H9 (cell line): ENCODE measurements at regions not wholly inside any gene's neighbourhood (a gene's known extent, or its start where the extent isn't known, plus 50 kb on each side); places are given as distances from the start of the nearest gene placed in this dataset.

Experiments used
- DNase-seq: peaks from one replicate; pipeline ENCODE4 v3.0.0-alpha.2; 2017
- H2AFZ ChIP-seq: one replicate; pipeline ENCODE4 v1.6.1; 2013; ENCODE audit warnings: mild to moderate bottlenecking, low read length, control low read depth, moderate library complexity
- H2AK5ac ChIP-seq: 2 replicates; pipeline ENCODE4 v1.6.1; 2013; ENCODE audit warnings: low read length, control low read depth, mixed read lengths; ENCODE audit not compliant: insufficient read length
- H2BK120ac ChIP-seq: one replicate; pipeline ENCODE4 v1.6.1; 2013; ENCODE audit warnings: low read depth, mild to moderate bottlenecking, low read length, control low read depth, inconsistent platforms; ENCODE audit not compliant: poor library complexity, severe bottlenecking
- H2BK12ac ChIP-seq: 2 replicates; pipeline ENCODE4 v1.6.1; 2013; ENCODE audit warnings: low read length, control low read depth, mixed read lengths, low read depth; ENCODE audit not compliant: insufficient read length
- H2BK15ac ChIP-seq: 2 replicates; pipeline ENCODE4 v1.6.1; 2013; ENCODE audit warnings: low read depth, low read length, control low read depth
- H2BK20ac ChIP-seq: one replicate; pipeline ENCODE4 v1.6.1; 2013; ENCODE audit warnings: low read depth, mild to moderate bottlenecking, low read length, control low read depth, inconsistent platforms; ENCODE audit not compliant: poor library complexity, severe bottlenecking
- H2BK5ac ChIP-seq: 2 replicates; pipeline ENCODE4 v1.6.1; 2013; ENCODE audit warnings: low read length, control low read depth, mixed read lengths; ENCODE audit not compliant: insufficient read length
- H3K14ac ChIP-seq: 2 replicates; pipeline ENCODE4 v1.6.1; 2013; ENCODE audit warnings: low read length, control low read depth; ENCODE audit not compliant: insufficient read depth
- H3K18ac ChIP-seq: 2 replicates; pipeline ENCODE4 v1.6.1; 2013; ENCODE audit warnings: low read depth, mild to moderate bottlenecking, mixed read lengths, low read length, control low read depth; ENCODE audit not compliant: insufficient read length
- H3K23ac ChIP-seq: 2 replicates; pipeline ENCODE4 v1.6.1; 2013; ENCODE audit warnings: low read length, control low read depth, mixed read lengths, low read depth; ENCODE audit not compliant: insufficient read length
- H3K23me2 ChIP-seq: 2 replicates; pipeline ENCODE4 v1.6.1; 2013; ENCODE audit warnings: low read depth, mild to moderate bottlenecking, mixed read lengths, low read length, control low read depth; ENCODE audit not compliant: insufficient read length, poor library complexity, severe bottlenecking
- H3K27ac ChIP-seq: 2 replicates; pipeline ENCODE4 v1.5.1; 2013; ENCODE audit warnings: low read length, control low read depth, mixed read lengths, low read depth; ENCODE audit not compliant: insufficient read length
- H3K27me3 ChIP-seq: 2 replicates; pipeline ENCODE4 v1.6.1; 2013; ENCODE audit warnings: low read length, control low read depth, inconsistent platforms; ENCODE audit not compliant: insufficient read depth
- H3K4ac ChIP-seq: 2 replicates; pipeline ENCODE4 v1.6.1; 2013; ENCODE audit warnings: low read depth, mild to moderate bottlenecking, control low read depth, inconsistent platforms, low read length, moderate library complexity
- H3K4me1 ChIP-seq: 2 replicates; pipeline ENCODE4 v1.6.1; 2013; ENCODE audit warnings: low read length, control low read depth, inconsistent platforms; ENCODE audit not compliant: insufficient read depth
- H3K4me2 ChIP-seq: 2 replicates; pipeline ENCODE4 v1.6.1; 2013; ENCODE audit warnings: low read length, control low read depth, mixed read lengths; ENCODE audit not compliant: insufficient read length, insufficient read depth
- H3K56ac ChIP-seq: 2 replicates; pipeline ENCODE4 v1.6.1; 2013; ENCODE audit warnings: low read depth, mild to moderate bottlenecking, mixed read lengths, low read length, control low read depth; ENCODE audit not compliant: insufficient read length
- H3K79me1 ChIP-seq: 2 replicates; pipeline ENCODE4 v1.6.1; 2013; ENCODE audit warnings: low read depth, mild to moderate bottlenecking, moderate library complexity, low read length, control low read depth, inconsistent platforms; ENCODE audit not compliant: insufficient read depth, poor library complexity, severe bottlenecking
- H3K79me2 ChIP-seq: 2 replicates; pipeline ENCODE4 v1.6.1; 2013; ENCODE audit warnings: low read length, control low read depth, inconsistent platforms; ENCODE audit not compliant: insufficient read depth
- H3K9ac ChIP-seq: 2 replicates; pipeline ENCODE4 v1.6.1; 2013; ENCODE audit warnings: low read length, control low read depth, mixed read lengths; ENCODE audit not compliant: insufficient read length; ENCODE audit errors: extremely low read depth
- H3K9me3 ChIP-seq: one replicate; pipeline ENCODE4 v1.6.1; 2013; ENCODE audit warnings: low read depth, low read length, inconsistent platforms; ENCODE audit not compliant: control insufficient read depth
- H3T11ph ChIP-seq: one replicate; pipeline ENCODE4 v1.6.1; 2013; ENCODE audit warnings: mild to moderate bottlenecking, low read length, control low read depth, inconsistent platforms
- H4K20me1 ChIP-seq: one replicate; pipeline ENCODE4 v1.6.1; 2013; ENCODE audit not compliant: control insufficient read depth, insufficient read length, insufficient read depth
- H4K5ac ChIP-seq: 2 replicates; pipeline ENCODE4 v1.6.1; 2013; ENCODE audit warnings: low read depth, mild to moderate bottlenecking, mixed read lengths, low read length, control low read depth; ENCODE audit not compliant: insufficient read length
- H4K8ac ChIP-seq: replicated peaks from 2 replicates; pipeline ENCODE4 v1.6.1; 2013; ENCODE audit warnings: low read length, control low read depth, mixed read lengths, low read depth; ENCODE audit not compliant: insufficient read length
- H4K91ac ChIP-seq: 2 replicates; pipeline ENCODE4 v1.6.1; 2013; ENCODE audit warnings: low read depth, mild to moderate bottlenecking, moderate library complexity, mixed read lengths, low read length, control low read depth; ENCODE audit not compliant: insufficient read length
- H3K27ac Mint-ChIP-seq, 3 experiments: 2 replicates in 2 of 3; 3 replicates in 1 of 3; pipeline ENCODE4 v1.8.0; 2020 to 2021; ENCODE audit warnings: mixed read lengths in 3 of 3, mild to moderate bottlenecking in 1 of 3, moderate library complexity in 1 of 3
- H3K27me3 Mint-ChIP-seq: 2 replicates; pipeline ENCODE4 v1.8.0; 2021; ENCODE audit warnings: low read depth, mild to moderate bottlenecking, moderate library complexity, mixed read lengths
- H3K36me3 Mint-ChIP-seq, 3 experiments: 2 replicates in 2 of 3; 3 replicates in 1 of 3; pipeline ENCODE4 v1.8.0; 2020 to 2021; ENCODE audit warnings: low read depth in 3 of 3, mixed read lengths in 3 of 3; ENCODE audit not compliant: insufficient read depth in 1 of 3
- H3K4me1 Mint-ChIP-seq, 2 experiments: 2 replicates each; pipeline ENCODE4 v1.8.0; 2020; ENCODE audit warnings: mixed read lengths in 2 of 2
- H3K4me3 Mint-ChIP-seq, 2 experiments: 2 replicates in 1 of 2; 3 replicates in 1 of 2; pipeline ENCODE4 v1.8.0; 2020 to 2021; ENCODE audit warnings: mild to moderate bottlenecking in 2 of 2, mixed read lengths in 2 of 2, moderate library complexity in 1 of 2
- H3K9me3 Mint-ChIP-seq, 2 experiments: 2 replicates in 1 of 2; 3 replicates in 1 of 2; pipeline ENCODE4 v1.8.0; 2020; ENCODE audit warnings: mild to moderate bottlenecking in 2 of 2, mixed read lengths in 2 of 2, moderate library complexity in 1 of 2
- CTCF ChIP-seq: fragments of 200-600 bp; sonication (generic); conservative IDR thresholded peaks from 3 replicates; pipeline ENCODE4 v1.8.0; 2021; ENCODE audit warnings: antibody characterized with exemption, mild to moderate bottlenecking
- WGBS: extraction: QIAGEN DNeasy Blood & Tissue Kit; methylation state at CpG from one replicate; pipeline ENCODE4 v1.1.7; 2013; ENCODE audit warnings: missing lambda C conversion rate, low lambda C conversion rate, mixed read lengths; ENCODE audit not compliant: insufficient read length; ENCODE audit errors: extremely low coverage; 5-methylcytosine and 5-hydroxymethylcytosine counted together

DNA sequence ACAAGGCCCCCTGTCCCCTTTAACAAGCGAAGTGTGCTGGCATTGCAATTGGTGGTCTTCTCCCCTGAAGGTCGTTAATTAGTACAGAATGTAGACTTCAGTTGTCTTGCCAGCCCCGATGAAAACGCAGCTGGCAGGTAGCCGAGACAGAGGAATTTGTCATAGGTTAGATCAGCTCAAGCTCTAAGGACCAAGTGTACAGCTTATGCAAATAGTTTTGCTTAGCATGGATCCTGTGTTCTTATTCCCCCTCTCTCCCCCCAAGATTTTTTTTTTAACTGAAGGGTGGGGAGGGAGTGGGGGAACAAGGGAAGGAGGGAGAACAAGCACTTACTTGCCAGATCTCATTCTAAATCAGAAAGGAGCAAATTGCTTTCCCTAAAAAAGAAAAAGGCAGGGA lies 58.6 kb upstream of the PARP11 start:
- H2BK20ac ChIP-seq = no peak overlapping the region
- no peak overlapping the region for H4K8ac ChIP-seq
- no peak overlapping the region for H3K4ac ChIP-seq
- H3K56ac ChIP-seq = no peak overlapping the region
- H3T11ph ChIP-seq = no peak overlapping the region
- Mint-ChIP-seq H3K4me1 (peaks cover 46% of the 10 kb centered on the region in 2 experiments), H3K9me3 (no peaks in the 10 kb centered on the region; a peak in 1 of 5 replicates), H3K27ac (no peak overlapping the region), H3K36me3 (no peaks in the 10 kb centered on the region; a peak in 1 of 7 replicates), H3K27me3 (peaks cover 22% of the 10 kb centered on the region), H3K4me3 (no peak overlapping the region)
- no peak overlapping the region for H2BK15ac ChIP-seq
- H3K27me3 ChIP-seq = no peaks in the 10 kb centered on the region
- no peak for TF ChIP-seq CTCF
- H3K23me2 ChIP-seq = no peaks in the 10 kb centered on the region
- no peak overlapping the region for H3K9ac ChIP-seq
- no peak overlapping the region for H2BK5ac ChIP-seq
- no peak overlapping the region for H4K91ac ChIP-seq
- no peak overlapping the region for H2AFZ ChIP-seq
- H3K9me3 ChIP-seq = no peaks in the 10 kb centered on the region
- H4K20me1 ChIP-seq = no peaks in the 10 kb centered on the region
- H3K27ac ChIP-seq = no peak overlapping the region
- peaks cover 3% of the 10 kb centered on the region; the same call in 1 of the 2 replicates for H3K4me1 ChIP-seq
- no peak overlapping the region for H4K5ac ChIP-seq
- WGBS = no CpG with 5 or more reads among the region's 5 CpGs
- DNase-seq = no peak
- no peak overlapping the region for H2BK12ac ChIP-seq
- H3K23ac ChIP-seq = no peak overlapping the region
- no peaks in the 10 kb centered on the region for H3K79me1 ChIP-seq
- no peak overlapping the region for H3K14ac ChIP-seq
- H3K18ac ChIP-seq = no peak overlapping the region
- H2AK5ac ChIP-seq = no peak overlapping the region
- no peak overlapping the region for H3K4me2 ChIP-seq
- H3K79me2 ChIP-seq = no peaks in the 10 kb centered on the region
- H2BK120ac ChIP-seq = no peak overlapping the region
